NCI-H748 treated with DMSO at 0.1 percent for 48 hours (cell line): ENCODE measurements at regions not wholly inside any gene's neighbourhood (a gene's known extent, or its start where the extent isn't known, plus 50 kb on each side); places are given as distances from the start of the nearest gene placed in this dataset.

ENCODE experiments used
- DNase-seq: peaks from one replicate; lab custom pipeline; 2025; lab: John Stamatoyannopoulos, UW

- DNase-seq = no peak
Observed at GRCh38 chr17:71334048-71334751, 786.6 kb upstream of the SOX9 start.

- no peak for DNase-seq
Observed at GRCh38 chr17:71335212-71335611, 785.6 kb upstream of the SOX9 start.

- no peak for DNase-seq
Observed at GRCh38 chr17:71337938-71338337, 782.9 kb upstream of the SOX9 start.

- DNase-seq = no peak
Observed at GRCh38 chr17:71338396-71338795, 782.4 kb upstream of the SOX9 start.

- DNase-seq = no peak
Observed at GRCh38 chr17:71339206-71339605, 781.6 kb upstream of the SOX9 start.

- DNase-seq = no peak
Observed at GRCh38 chr17:71342737-71343136, 778.1 kb upstream of the SOX9 start.

- DNase-seq = no peak
Observed at GRCh38 chr17:71349908-71350600, 770.8 kb upstream of the SOX9 start.

GRCh38 chr17:71360301-71360700 is 760.5 kb upstream of the SOX9 start:
- no peak for DNase-seq

- no peak for DNase-seq
Observed at GRCh38 chr17:71361656-71362450, 759.0 kb upstream of the SOX9 start.

GRCh38 chr17:71363661-71364060 is 757.2 kb upstream of the SOX9 start:
- no peak for DNase-seq

- DNase-seq = no peak
Observed at GRCh38 chr17:71371809-71372208, 749.0 kb upstream of the SOX9 start.

- no peak for DNase-seq
Observed at GRCh38 chr17:71375948-71376347, 744.9 kb upstream of the SOX9 start.

- DNase-seq = no peak
Observed at GRCh38 chr17:71376933-71377332, 743.9 kb upstream of the SOX9 start.

GRCh38 chr17:71378036-71378435 is 742.8 kb upstream of the SOX9 start:
- no peak for DNase-seq

- no peak for DNase-seq
Observed at GRCh38 chr17:71378741-71379140, 742.1 kb upstream of the SOX9 start.

GRCh38 chr17:71379512-71379911 is 741.3 kb upstream of the SOX9 start:
- no peak for DNase-seq

GRCh38 chr17:71380535-71380934 is 740.3 kb upstream of the SOX9 start:
- no peak for DNase-seq

- DNase-seq = no peak
Observed at GRCh38 chr17:71380936-71381335, 739.9 kb upstream of the SOX9 start.

- no peak for DNase-seq
Observed at GRCh38 chr17:71383091-71383490, 737.7 kb upstream of the SOX9 start.

- DNase-seq = no peak
Observed at GRCh38 chr17:71387456-71387855, 733.4 kb upstream of the SOX9 start.

GRCh38 chr17:71392715-71393567 is 727.9 kb upstream of the SOX9 start:
- no peak for DNase-seq

GRCh38 chr17:71395901-71396300 is 724.9 kb upstream of the SOX9 start:
- DNase-seq = no peak
